ENCODE measurements at regions not wholly inside any gene's neighbourhood (a gene's known extent, or its start where the extent isn't known, plus 50 kb on each side); places are given as distances from the start of the nearest gene placed in this dataset.

- ATAC-seq (no peak), DNase-seq (ENCODE audit: low spot score) (no peak), FAIRE-seq (no peak)
- in situ Hi-C loops (cut with HindIII; ENCODE audit: extremely low pct_ligation_motif_present, low pct_unique_long_range_greater_than_20kb) = no loop called here
- no peaks in the 10 kb centered on the region for H3K9me3 ChIP-seq (ENCODE audit: low read length)
- POLR2A ChIA-PET = no interaction called here
- no TSS peak for BruUV-seq (replicated peaks)
- H3K9ac ChIP-seq (ENCODE audit: insufficient read depth, low read depth, low read length) = no peak overlapping the region
- H3K36me3 ChIP-seq (replicated peaks in 1 of 2; ENCODE audit: control insufficient read depth in 1 of 2, insufficient read depth in 2 of 2, low read length in 2 of 2) = no peaks in the 10 kb centered on the region
- no peak overlapping the region for H3K4me3 ChIP-seq (replicated peaks in 1 of 3; ENCODE audit: insufficient read depth in 1 of 3, low read depth in 2 of 3, low read length in 3 of 3)
- WGBS (ENCODE audit: low lambda C conversion rate) = 21% methylated on average over 7 of the region's 8 CpGs
- H3K27me3 ChIP-seq (ENCODE audit: control insufficient read depth in 1 of 2, insufficient read depth in 2 of 2, low read length in 2 of 2) = peaks cover 2 to 25% of the 10 kb centered on the region in 2 experiments; a peak in 1 of 5 replicates
- H3K27ac ChIP-seq (ENCODE audit: extremely low read length, insufficient read depth, low read length) = no peak overlapping the region
- H3K79me2 ChIP-seq (ENCODE audit: insufficient read depth, low read length) = no peaks in the 10 kb centered on the region
- H3K4me2 ChIP-seq (ENCODE audit: low read depth, low read length) = no peak overlapping the region
- TF ChIP-seq AGO1 (IDR thresholded peaks at IDR 0.05; ENCODE audit: low read depth, low read length, poor library complexity, severe bottlenecking) (no peak), ZNF24 (IDR thresholded peaks at IDR 0.05) (no peak), ZNF10 (CRISPR knock-in tag; IDR thresholded peaks at IDR 0.05; ENCODE audit: borderline replicate concordance, low read depth) (no peak), ISX (CRISPR knock-in tag; conservative IDR thresholded peaks at IDR 0.05) (no peak)
- TF ChIP-seq, protein P1, sequence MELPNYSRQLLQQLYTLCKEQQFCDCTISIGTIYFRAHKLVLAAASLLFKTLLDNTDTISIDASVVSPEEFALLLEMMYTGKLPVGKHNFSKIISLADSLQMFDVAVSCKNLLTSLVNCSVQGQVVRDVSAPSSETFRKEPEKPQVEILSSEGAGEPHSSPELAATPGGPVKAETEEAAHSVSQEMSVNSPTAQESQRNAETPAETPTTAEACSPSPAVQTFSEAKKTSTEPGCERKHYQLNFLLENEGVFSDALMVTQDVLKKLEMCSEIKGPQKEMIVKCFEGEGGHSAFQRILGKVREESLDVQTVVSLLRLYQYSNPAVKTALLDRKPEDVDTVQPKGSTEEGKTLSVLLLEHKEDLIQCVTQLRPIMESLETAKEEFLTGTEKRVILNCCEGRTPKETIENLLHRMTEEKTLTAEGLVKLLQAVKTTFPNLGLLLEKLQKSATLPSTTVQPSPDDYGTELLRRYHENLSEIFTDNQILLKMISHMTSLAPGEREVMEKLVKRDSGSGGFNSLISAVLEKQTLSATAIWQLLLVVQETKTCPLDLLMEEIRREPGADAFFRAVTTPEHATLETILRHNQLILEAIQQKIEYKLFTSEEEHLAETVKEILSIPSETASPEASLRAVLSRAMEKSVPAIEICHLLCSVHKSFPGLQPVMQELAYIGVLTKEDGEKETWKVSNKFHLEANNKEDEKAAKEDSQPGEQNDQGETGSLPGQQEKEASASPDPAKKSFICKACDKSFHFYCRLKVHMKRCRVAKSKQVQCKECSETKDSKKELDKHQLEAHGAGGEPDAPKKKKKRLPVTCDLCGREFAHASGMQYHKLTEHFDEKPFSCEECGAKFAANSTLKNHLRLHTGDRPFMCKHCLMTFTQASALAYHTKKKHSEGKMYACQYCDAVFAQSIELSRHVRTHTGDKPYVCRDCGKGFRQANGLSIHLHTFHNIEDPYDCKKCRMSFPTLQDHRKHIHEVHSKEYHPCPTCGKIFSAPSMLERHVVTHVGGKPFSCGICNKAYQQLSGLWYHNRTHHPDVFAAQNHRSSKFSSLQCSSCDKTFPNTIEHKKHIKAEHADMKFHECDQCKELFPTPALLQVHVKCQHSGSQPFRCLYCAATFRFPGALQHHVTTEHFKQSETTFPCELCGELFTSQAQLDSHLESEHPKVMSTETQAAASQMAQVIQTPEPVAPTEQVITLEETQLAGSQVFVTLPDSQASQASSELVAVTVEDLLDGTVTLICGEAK (IDR thresholded peaks at IDR 0.05) = no peak
- TF ChIP-seq, protein P1 (CRISPR knock-in tag; IDR thresholded peaks at IDR 0.05) = no peak
- TF ChIP-seq, protein P2, sequence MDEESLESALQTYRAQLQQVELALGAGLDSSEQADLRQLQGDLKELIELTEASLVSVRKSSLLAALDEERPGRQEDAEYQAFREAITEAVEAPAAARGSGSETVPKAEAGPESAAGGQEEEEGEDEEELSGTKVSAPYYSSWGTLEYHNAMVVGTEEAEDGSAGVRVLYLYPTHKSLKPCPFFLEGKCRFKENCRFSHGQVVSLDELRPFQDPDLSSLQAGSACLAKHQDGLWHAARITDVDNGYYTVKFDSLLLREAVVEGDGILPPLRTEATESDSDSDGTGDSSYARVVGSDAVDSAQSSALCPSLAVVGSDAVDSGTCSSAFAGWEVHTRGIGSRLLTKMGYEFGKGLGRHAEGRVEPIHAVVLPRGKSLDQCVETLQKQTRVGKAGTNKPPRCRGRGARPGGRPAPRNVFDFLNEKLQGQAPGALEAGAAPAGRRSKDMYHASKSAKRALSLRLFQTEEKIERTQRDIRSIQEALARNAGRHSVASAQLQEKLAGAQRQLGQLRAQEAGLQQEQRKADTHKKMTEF (CRISPR knock-in tag; IDR thresholded peaks at IDR 0.05) = no peak
- no peak overlapping the region for H2AFZ ChIP-seq (ENCODE audit: low read length)
- no peaks in the 10 kb centered on the region for H3K4me1 ChIP-seq (ENCODE audit: insufficient read depth, low read length)
- intact Hi-C loops (cut with micrococcal nuclease; ENCODE audit: unreplicated experiment) = no loop called here
- CTCF ChIA-PET (ENCODE audit: low intra/inter-chr PET ratio, low total read pairs) = no interaction called here
- no peaks in the 10 kb centered on the region for H4K20me1 ChIP-seq (ENCODE audit: insufficient read depth, low read length)
These were observed 173.5 kb downstream of the TRIM29 start for GRCh38 chr11:119964136-119965025.

All from HepG2 (cell line).